IMR-90 (cell line): ENCODE measurements at regions not wholly inside any gene's neighbourhood (a gene's known extent, or its start where the extent isn't known, plus 50 kb on each side); places are given as distances from the start of the nearest gene placed in this dataset.

Source experiments
- ATAC-seq: fragments of 200-7000 bp; cut with Tn5 transposase; 2 replicates; pipeline ENCODE4 v1.9.1; 2020; ENCODE audit warnings: low read depth, mild to moderate bottlenecking, moderate library complexity
- BruUV-seq: library from RNA; stranded (reverse); fragments of 400-500 nt; replicated peaks from 2 replicates; lab custom pipeline; 2021; lab: Mats Ljungman, UMichigan
- CTCF ChIA-PET: fragments of 300-600 bp; formaldehyde crosslinking; extraction: SDS; loops from one replicate; lab custom pipeline; 2021; ENCODE audit warnings: antibody characterized with exemption; lab: Yijun Ruan, JAX
- POLR2A ChIA-PET: fragments of 300-600 bp; sonication (Branson Sonifier 250); formaldehyde crosslinking; loops from one replicate; lab custom pipeline; 2022; ENCODE audit warnings: antibody characterized with exemption; ENCODE audit not compliant: unreplicated experiment; lab: Charles Lee
- DNase-seq: peaks from one replicate; pipeline ENCODE4 v3.0.0; 2013
- H2AFZ ChIP-seq: replicated peaks from 2 replicates; pipeline ENCODE3; 2013; ENCODE audit warnings: low read length, mild to moderate bottlenecking; ENCODE audit not compliant: poor library complexity
- H2AK5ac ChIP-seq: 2 replicates; pipeline ENCODE4 v1.6.1; 2013; ENCODE audit warnings: low read depth, low read length, inconsistent platforms
- H2AK9ac ChIP-seq: replicated peaks from 2 replicates; pipeline ENCODE3; 2013; ENCODE audit warnings: mild to moderate bottlenecking, low read depth, low read length, moderate library complexity; ENCODE audit not compliant: poor library complexity
- H2BK120ac ChIP-seq: 2 replicates; pipeline ENCODE4 v1.6.1; 2013; ENCODE audit warnings: low read depth, low read length, inconsistent platforms
- H2BK15ac ChIP-seq: 3 replicates; pipeline ENCODE4 v1.6.1; 2013; ENCODE audit warnings: low read depth, low read length, inconsistent platforms
- H2BK20ac ChIP-seq: 2 replicates; pipeline ENCODE4 v1.6.1; 2013; ENCODE audit warnings: low read depth, mild to moderate bottlenecking, inconsistent platforms, low read length, moderate library complexity
- H2BK5ac ChIP-seq: 2 replicates; pipeline ENCODE4 v1.6.1; 2013; ENCODE audit warnings: mild to moderate bottlenecking, low read depth, low read length, inconsistent platforms; ENCODE audit not compliant: poor library complexity, severe bottlenecking
- H3K14ac ChIP-seq: replicated peaks from 2 replicates; pipeline ENCODE4 v1.6.1; 2013; ENCODE audit warnings: low read depth, low read length, inconsistent platforms
- H3K18ac ChIP-seq: 2 replicates; pipeline ENCODE4 v1.6.1; 2013; ENCODE audit warnings: low read depth, low read length, control low read depth
- H3K23ac ChIP-seq: 2 replicates; pipeline ENCODE4 v1.6.1; 2013; ENCODE audit warnings: low read depth, low read length, inconsistent platforms
- H3K27ac ChIP-seq: 2 replicates; pipeline ENCODE4 v1.5.1; 2013; ENCODE audit warnings: mild to moderate bottlenecking, control low read depth, low read length; ENCODE audit not compliant: insufficient read depth
- H3K27me3 ChIP-seq: 2 replicates; pipeline ENCODE4 v1.6.1; 2013; ENCODE audit warnings: low read length; ENCODE audit not compliant: control insufficient read depth, insufficient read depth
- H3K36me3 ChIP-seq: 2 replicates; pipeline ENCODE4 v1.6.1; 2013; ENCODE audit warnings: low read length, mixed read lengths; ENCODE audit not compliant: control insufficient read depth, insufficient read depth
- H3K4ac ChIP-seq: 2 replicates; pipeline ENCODE4 v1.6.1; 2013; ENCODE audit warnings: low read depth, low read length, inconsistent platforms
- H3K4me1 ChIP-seq: 2 replicates; pipeline ENCODE4 v1.6.1; 2013; ENCODE audit warnings: low read length, mixed read lengths; ENCODE audit not compliant: control insufficient read depth, insufficient read depth
- H3K4me2 ChIP-seq: 2 replicates; pipeline ENCODE4 v1.6.1; 2013; ENCODE audit warnings: low read depth, mild to moderate bottlenecking, control low read depth, low read length, moderate library complexity
- H3K4me3 ChIP-seq: 2 replicates; pipeline ENCODE4 v1.5.1; 2013; ENCODE audit warnings: low read depth, mild to moderate bottlenecking, control low read depth, low read length, moderate library complexity; ENCODE audit not compliant: insufficient read depth
- H3K56ac ChIP-seq: 2 replicates; pipeline ENCODE4 v1.6.1; 2013; ENCODE audit warnings: low read length, inconsistent platforms; ENCODE audit not compliant: insufficient read depth; ENCODE audit errors: extremely low read depth
- H3K79me1 ChIP-seq, 2 experiments: 2 replicates each; pipeline ENCODE4 v1.6.1; 2013; ENCODE audit warnings: low read length in 2 of 2, inconsistent platforms in 1 of 2, low read depth in 1 of 2
- H3K9ac ChIP-seq: 2 replicates; pipeline ENCODE4 v1.6.1; 2013; ENCODE audit warnings: low read depth, low read length, control low read depth
- H3K9me1 ChIP-seq: 2 replicates; pipeline ENCODE4 v1.6.1; 2013; ENCODE audit warnings: low read length, inconsistent platforms; ENCODE audit not compliant: insufficient read depth
- H3K9me3 ChIP-seq: 2 replicates; pipeline ENCODE4 v1.6.1; 2013; ENCODE audit warnings: low read length; ENCODE audit not compliant: control insufficient read depth, insufficient read depth
- H4K20me1 ChIP-seq: 2 replicates; pipeline ENCODE4 v1.6.1; 2013; ENCODE audit warnings: low read length, inconsistent platforms; ENCODE audit not compliant: insufficient read depth
- H4K5ac ChIP-seq: 2 replicates; pipeline ENCODE4 v1.6.1; 2013; ENCODE audit warnings: mild to moderate bottlenecking, low read depth, low read length, control low read depth
- H4K8ac ChIP-seq, 2 experiments: 2 replicates each; pipeline ENCODE4 v1.6.1; 2013; ENCODE audit warnings: low read depth in 2 of 2, low read length in 2 of 2, control low read depth in 1 of 2, inconsistent platforms in 1 of 2
- H4K91ac ChIP-seq: 2 replicates; pipeline ENCODE4 v1.6.1; 2013; ENCODE audit warnings: low read depth, low read length, inconsistent platforms; ENCODE audit not compliant: insufficient read depth
- CEBPB ChIP-seq: IDR thresholded peaks from 2 replicates; pipeline ENCODE4 v1.6.1; 2012; ENCODE audit warnings: low read depth, low read length, improper control_type of control experiment
- CHD1 ChIP-seq: IDR thresholded peaks from 2 replicates; pipeline ENCODE4 v1.6.1; 2012; ENCODE audit warnings: low read depth, low read length, improper control_type of control experiment
- FOS ChIP-seq: fragments of 150-350 bp; IDR thresholded peaks from 2 replicates; pipeline ENCODE4 v1.6.1; 2016; ENCODE audit warnings: low read depth, low read length
- MAFK ChIP-seq: IDR thresholded peaks from 2 replicates; pipeline ENCODE4 v1.6.1; 2012; ENCODE audit warnings: low read depth, low read length, improper control_type of control experiment
- MAZ ChIP-seq: IDR thresholded peaks from 2 replicates; pipeline ENCODE4 v1.6.1; 2012; ENCODE audit warnings: low read depth, mild to moderate bottlenecking, low read length, improper control_type of control experiment, moderate library complexity, borderline replicate concordance
- MXI1 ChIP-seq: IDR thresholded peaks from 2 replicates; pipeline ENCODE4 v1.6.1; 2012; ENCODE audit warnings: low read depth, mild to moderate bottlenecking, low read length, moderate library complexity, borderline replicate concordance
- NFE2L2 ChIP-seq: fragments of 150-350 bp; IDR thresholded peaks from 2 replicates; pipeline ENCODE4 v1.6.1; 2016; ENCODE audit warnings: low read depth, mild to moderate bottlenecking, low read length
- POLR2A ChIP-seq: IDR thresholded peaks from 2 replicates; pipeline ENCODE4 v1.6.1; 2012; ENCODE audit warnings: mild to moderate bottlenecking, low read depth, low read length
- RAD21 ChIP-seq: IDR thresholded peaks from 2 replicates; pipeline ENCODE4 v1.6.1; 2012; ENCODE audit warnings: low read length, improper control_type of control experiment
- RFX5 ChIP-seq: IDR thresholded peaks from 2 replicates; pipeline ENCODE4 v1.8.0; 2012; ENCODE audit warnings: low read depth, mild to moderate bottlenecking, low read length, moderate library complexity
- SMC3 ChIP-seq: fragments of 150-350 bp; IDR thresholded peaks from 2 replicates; pipeline ENCODE4 v1.6.1; 2016; ENCODE audit warnings: low read depth, mild to moderate bottlenecking, antibody characterized with exemption, low read length, moderate library complexity
- WGBS, 2 experiments: methylation state at CpG; one replicate each; pipeline versions ENCODE4 v1.1.5 to v1.1.7; 2013; ENCODE audit warnings: missing lambda C conversion rate in 2 of 2; ENCODE audit not compliant: insufficient read length in 1 of 2; ENCODE audit errors: extremely low coverage in 2 of 2; 5-methylcytosine and 5-hydroxymethylcytosine counted together
- dilution Hi-C: fragments of 300-500 bp; cut with HindIII; formaldehyde crosslinking; loops from one replicate; pipeline ENCODE4 v1.14.3; 2018; ENCODE audit warnings: low sequenced_read_pairs; ENCODE audit not compliant: unreplicated experiment
- in situ Hi-C: fragments of 300-500 bp; cut with MboI; formaldehyde crosslinking; loops from 3 replicates; pipeline ENCODE4 v1.14.3; 2019; ENCODE audit warnings: low sequenced_read_pairs, inconsistent platforms, mixed read lengths
- intact Hi-C: fragments of 100-400 bp; cut with micrococcal nuclease; formaldehyde crosslinking; loops from 2 replicates; pipeline ENCODE4 v1.10.0; 2022
- TF ChIP-seq, protein P1 (sequence below): fragments of 150-350 bp; IDR thresholded peaks from 2 replicates; pipeline ENCODE4 v1.6.1; 2017; ENCODE audit warnings: mild to moderate bottlenecking, antibody characterized with exemption, low read length, low read depth
- TF ChIP-seq, protein P2 (sequence below): fragments of 150-350 bp; IDR thresholded peaks from 2 replicates; pipeline ENCODE4 v1.6.1; 2016; ENCODE audit warnings: low read depth, mild to moderate bottlenecking, low read length, moderate library complexity, borderline replicate concordance

GRCh38 chr3:26141296-26141695, 351.4 kb downstream of the OXSM start:
- H2BK5ac ChIP-seq: no peak overlapping the region
- no peaks in the 10 kb centered on the region for H3K36me3 ChIP-seq
- in situ Hi-C loops: no loop called here
- H3K4me1 ChIP-seq: no peaks in the 10 kb centered on the region
- no peak overlapping the region for H3K23ac ChIP-seq
- dilution Hi-C loops: no loop called here
- H3K56ac ChIP-seq: no peak overlapping the region
- no CpG with 5 or more reads among the region's 1 CpG for WGBS, 2 experiments
- no peak overlapping the region for H3K27ac ChIP-seq
- no peak overlapping the region for H3K4ac ChIP-seq
- H3K9me3 ChIP-seq: peaks cover 11% of the 10 kb centered on the region
- no peak overlapping the region for H2AFZ ChIP-seq
- no peak overlapping the region for H3K18ac ChIP-seq
- H4K91ac ChIP-seq: no peak overlapping the region
- no peak overlapping the region for H2AK9ac ChIP-seq
- no peak overlapping the region for H3K14ac ChIP-seq
- ATAC-seq: no peak
- no peaks in the 10 kb centered on the region for H3K9me1 ChIP-seq
- H4K5ac ChIP-seq: no peak overlapping the region
- no peak for DNase-seq
- ChIA-PET POLR2A (no interaction called here), CTCF (no interaction called here)
- no peak overlapping the region for H4K8ac ChIP-seq
- no peak overlapping the region for H2BK20ac ChIP-seq
- no peak overlapping the region for H3K4me2 ChIP-seq
- H2BK15ac ChIP-seq: no peak overlapping the region
- H3K79me1 ChIP-seq: no peaks in the 10 kb centered on the region
- intact Hi-C loops: no loop called here
- H3K4me3 ChIP-seq: no peak overlapping the region
- no TSS peak for BruUV-seq
- H3K27me3 ChIP-seq: no peaks in the 10 kb centered on the region
- no peak overlapping the region for H2AK5ac ChIP-seq
- no peak overlapping the region for H2BK120ac ChIP-seq
- no peaks in the 10 kb centered on the region for H4K20me1 ChIP-seq
- TF ChIP-seq, protein P1, sequence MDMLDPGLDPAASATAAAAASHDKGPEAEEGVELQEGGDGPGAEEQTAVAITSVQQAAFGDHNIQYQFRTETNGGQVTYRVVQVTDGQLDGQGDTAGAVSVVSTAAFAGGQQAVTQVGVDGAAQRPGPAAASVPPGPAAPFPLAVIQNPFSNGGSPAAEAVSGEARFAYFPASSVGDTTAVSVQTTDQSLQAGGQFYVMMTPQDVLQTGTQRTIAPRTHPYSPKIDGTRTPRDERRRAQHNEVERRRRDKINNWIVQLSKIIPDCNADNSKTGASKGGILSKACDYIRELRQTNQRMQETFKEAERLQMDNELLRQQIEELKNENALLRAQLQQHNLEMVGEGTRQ: no peak
- TF ChIP-seq RAD21 (no peak), RFX5 (no peak), POLR2A (no peak), CEBPB (no peak), SMC3 (no peak), NFE2L2 (no peak), MAZ (no peak), MXI1 (no peak), MAFK (no peak), FOS (no peak), CHD1 (no peak)
- TF ChIP-seq, protein P2, sequence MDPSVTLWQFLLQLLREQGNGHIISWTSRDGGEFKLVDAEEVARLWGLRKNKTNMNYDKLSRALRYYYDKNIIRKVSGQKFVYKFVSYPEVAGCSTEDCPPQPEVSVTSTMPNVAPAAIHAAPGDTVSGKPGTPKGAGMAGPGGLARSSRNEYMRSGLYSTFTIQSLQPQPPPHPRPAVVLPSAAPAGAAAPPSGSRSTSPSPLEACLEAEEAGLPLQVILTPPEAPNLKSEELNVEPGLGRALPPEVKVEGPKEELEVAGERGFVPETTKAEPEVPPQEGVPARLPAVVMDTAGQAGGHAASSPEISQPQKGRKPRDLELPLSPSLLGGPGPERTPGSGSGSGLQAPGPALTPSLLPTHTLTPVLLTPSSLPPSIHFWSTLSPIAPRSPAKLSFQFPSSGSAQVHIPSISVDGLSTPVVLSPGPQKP: no peak
- no peak overlapping the region for H3K9ac ChIP-seq
